Natural killer cell treated with Interleukin-12 subunit alpha and Interleukin-12 subunit beta and Interleukin-15 and Interleukin-18, amount 100 ng/mL, for 72 hours (primary cell): ENCODE measurements at regions not wholly inside any gene's neighbourhood (a gene's known extent, or its start where the extent isn't known, plus 50 kb on each side); places are given as distances from the start of the nearest gene placed in this dataset.

Experiments used
- ATAC-seq, 2 donors: fragments of 150-1000 bp; cut with Tn5 transposase in 1 of 2; sonication (Bioruptor Pico), chemical (Tn5 transposase) in 1 of 2; 2 replicates each; pipeline ENCODE4 v1.10.0; 2021
- DNase-seq: peaks from one replicate; pipeline ENCODE4 v3.0.0; 2022; ENCODE audit warnings: low spot score
- H3K27ac Mint-ChIP-seq, 2 donors: 1 replicate in 1 of 2; 2 replicates in 1 of 2; pipeline ENCODE4 v1.8.0; 2022; ENCODE audit warnings: mixed read lengths in 2 of 2, mild to moderate bottlenecking in 1 of 2, moderate library complexity in 1 of 2
- H3K27me3 Mint-ChIP-seq, 2 donors: 1 replicate in 1 of 2; 2 replicates in 1 of 2; pipeline ENCODE4 v1.8.0; 2022; ENCODE audit warnings: mixed read lengths in 2 of 2
- H3K36me3 Mint-ChIP-seq: one replicate; pipeline ENCODE4 v1.8.0; 2022; ENCODE audit warnings: mixed read lengths
- H3K4me1 Mint-ChIP-seq, 2 donors: 1 replicate in 1 of 2; 2 replicates in 1 of 2; pipeline ENCODE4 v1.8.0; 2022; ENCODE audit warnings: low read depth in 2 of 2, mixed read lengths in 2 of 2, mild to moderate bottlenecking in 1 of 2
- H3K4me3 Mint-ChIP-seq: one replicate; pipeline ENCODE4 v1.8.0; 2022; ENCODE audit warnings: mixed read lengths
- H3K9me3 Mint-ChIP-seq: 2 replicates; pipeline ENCODE4 v1.8.0; 2022; ENCODE audit warnings: mixed read lengths

- H3K4me1 Mint-ChIP-seq = no peaks in the 10 kb centered on the region
- DNase-seq (no peak), ATAC-seq (no peak)
- no peaks in the 10 kb centered on the region for H3K36me3 Mint-ChIP-seq
- H3K27me3 Mint-ChIP-seq = no peaks in the 10 kb centered on the region
- H3K9me3 Mint-ChIP-seq = no peaks in the 10 kb centered on the region
- no peak overlapping the region for H3K4me3 Mint-ChIP-seq
- no peak overlapping the region for H3K27ac Mint-ChIP-seq
Measured at GRCh38 chr2:129277585-129277981, 701.9 kb upstream of the RAB6C start.

- Mint-ChIP-seq H3K4me3 (no peak overlapping the region), H3K9me3 (no peaks in the 10 kb centered on the region), H3K4me1 (no peaks in the 10 kb centered on the region), H3K27ac (no peak overlapping the region), H3K27me3 (no peaks in the 10 kb centered on the region), H3K36me3 (no peaks in the 10 kb centered on the region)
- DNase-seq (no peak), ATAC-seq (no peak)
Measured at GRCh38 chr2:129281791-129282530, 697.5 kb upstream of the RAB6C start.

GRCh38 chr2:129285012-129285411, 694.5 kb upstream of the RAB6C start:
- DNase-seq (no peak), ATAC-seq (no peak)
- Mint-ChIP-seq H3K4me3 (no peak overlapping the region), H3K4me1 (no peaks in the 10 kb centered on the region), H3K27me3 (no peaks in the 10 kb centered on the region), H3K27ac (no peak overlapping the region), H3K36me3 (no peaks in the 10 kb centered on the region), H3K9me3 (peaks cover 3% of the 10 kb centered on the region)

- DNase-seq (no peak), ATAC-seq (no peak)
- Mint-ChIP-seq H3K9me3 (peaks cover 4% of the 10 kb centered on the region), H3K27ac (no peak overlapping the region), H3K4me1 (no peaks in the 10 kb centered on the region), H3K4me3 (no peak overlapping the region), H3K36me3 (no peaks in the 10 kb centered on the region), H3K27me3 (peaks cover 0 to 6% of the 10 kb centered on the region in 2 donors)
Measured at GRCh38 chr2:129293326-129293725, 686.1 kb upstream of the RAB6C start.

GRCh38 chr2:129296396-129296795, 683.1 kb upstream of the RAB6C start:
- no peak for ATAC-seq
- Mint-ChIP-seq H3K4me1 (no peaks in the 10 kb centered on the region), H3K4me3 (no peak overlapping the region), H3K9me3 (no peaks in the 10 kb centered on the region), H3K27me3 (peaks cover 1 to 2% of the 10 kb centered on the region in 2 donors), H3K36me3 (no peaks in the 10 kb centered on the region), H3K27ac (no peak overlapping the region)
- DNase-seq = no peak

- no peaks in the 10 kb centered on the region for H3K36me3 Mint-ChIP-seq
- peaks cover 0 to 2% of the 10 kb centered on the region in 2 donors for H3K27me3 Mint-ChIP-seq
- H3K4me3 Mint-ChIP-seq = no peak overlapping the region
- ATAC-seq (no peak), DNase-seq (no peak)
- no peaks in the 10 kb centered on the region for H3K9me3 Mint-ChIP-seq
- H3K4me1 Mint-ChIP-seq = no peaks in the 10 kb centered on the region
- no peak overlapping the region for H3K27ac Mint-ChIP-seq
Measured at GRCh38 chr2:129296806-129297205, 682.7 kb upstream of the RAB6C start.

GRCh38 chr2:129297430-129297829, 682.0 kb upstream of the RAB6C start:
- Mint-ChIP-seq H3K36me3 (no peaks in the 10 kb centered on the region), H3K27ac (no peak overlapping the region), H3K4me1 (no peaks in the 10 kb centered on the region), H3K9me3 (no peaks in the 10 kb centered on the region), H3K4me3 (no peak overlapping the region), H3K27me3 (peaks cover 0 to 2% of the 10 kb centered on the region in 2 donors)
- DNase-seq (no peak), ATAC-seq (no peak)

GRCh38 chr2:129299338-129299737, 680.1 kb upstream of the RAB6C start:
- Mint-ChIP-seq H3K36me3 (no peaks in the 10 kb centered on the region), H3K4me3 (no peak overlapping the region), H3K27me3 (peaks cover 0 to 2% of the 10 kb centered on the region in 2 donors)

GRCh38 chr2:129299756-129300155, 679.7 kb upstream of the RAB6C start:
- Mint-ChIP-seq H3K4me1 (no peaks in the 10 kb centered on the region), H3K9me3 (no peaks in the 10 kb centered on the region), H3K27ac (no peak overlapping the region), H3K27me3 (peaks cover 0 to 2% of the 10 kb centered on the region in 2 donors), H3K36me3 (no peaks in the 10 kb centered on the region), H3K4me3 (no peak overlapping the region)
- DNase-seq = no peak
- peak; percentile 26 to 46 for ATAC-seq

More at GRCh38 chr2:129299338-129299737, 680.1 kb upstream of the RAB6C start:
- Mint-ChIP-seq H3K27ac (no peak overlapping the region), H3K9me3 (no peaks in the 10 kb centered on the region), H3K4me1 (no peaks in the 10 kb centered on the region)
- DNase-seq (no peak), ATAC-seq (peak in 1 of 2 donors; percentile 50)

- H3K27me3 Mint-ChIP-seq = peaks cover 0 to 2% of the 10 kb centered on the region in 2 donors
- H3K9me3 Mint-ChIP-seq = no peaks in the 10 kb centered on the region
- H3K4me1 Mint-ChIP-seq = no peaks in the 10 kb centered on the region
- H3K36me3 Mint-ChIP-seq = no peaks in the 10 kb centered on the region
- ATAC-seq = no peak
- H3K4me3 Mint-ChIP-seq = no peak overlapping the region
- DNase-seq = no peak
- H3K27ac Mint-ChIP-seq = no peak overlapping the region
Measured at GRCh38 chr2:129300456-129300855, 679.0 kb upstream of the RAB6C start.

GRCh38 chr2:129301431-129301913, 678.0 kb upstream of the RAB6C start:
- Mint-ChIP-seq H3K4me3 (no peak overlapping the region), H3K9me3 (no peaks in the 10 kb centered on the region), H3K4me1 (no peaks in the 10 kb centered on the region), H3K36me3 (no peaks in the 10 kb centered on the region), H3K27me3 (peaks cover 0 to 2% of the 10 kb centered on the region in 2 donors), H3K27ac (no peak overlapping the region)
- ATAC-seq = no peak
- no peak for DNase-seq

GRCh38 chr2:129302106-129302505, 677.4 kb upstream of the RAB6C start:
- DNase-seq (no peak), ATAC-seq (no peak)
- Mint-ChIP-seq H3K4me3 (no peak overlapping the region), H3K9me3 (no peaks in the 10 kb centered on the region), H3K27ac (no peak overlapping the region), H3K36me3 (no peaks in the 10 kb centered on the region), H3K4me1 (no peaks in the 10 kb centered on the region), H3K27me3 (peaks cover 0 to 2% of the 10 kb centered on the region in 2 donors)

GRCh38 chr2:129302561-129303183, 676.8 kb upstream of the RAB6C start:
- Mint-ChIP-seq H3K4me1 (no peaks in the 10 kb centered on the region), H3K4me3 (no peak overlapping the region), H3K9me3 (no peaks in the 10 kb centered on the region), H3K27me3 (peaks cover 0 to 2% of the 10 kb centered on the region in 2 donors), H3K27ac (no peak overlapping the region), H3K36me3 (no peaks in the 10 kb centered on the region)
- ATAC-seq (no peak), DNase-seq (no peak)

- H3K9me3 Mint-ChIP-seq = peaks cover 4% of the 10 kb centered on the region
- DNase-seq (no peak), ATAC-seq (no peak)
- H3K27me3 Mint-ChIP-seq = no peaks in the 10 kb centered on the region
- no peaks in the 10 kb centered on the region for H3K36me3 Mint-ChIP-seq
- H3K4me3 Mint-ChIP-seq = no peak overlapping the region
- H3K27ac Mint-ChIP-seq = no peak overlapping the region
- H3K4me1 Mint-ChIP-seq = no peaks in the 10 kb centered on the region
Measured at GRCh38 chr2:129314120-129314519, 665.3 kb upstream of the RAB6C start.
